T-helper 1 cell treated with Interleukin-12 subunit alpha and Interleukin-12 subunit beta and Interleukin-4 antibody, amounts not matched to agents 30 ng/mL and 1 ng/mL, for 36 hours (primary cell): ENCODE measurements at regions not wholly inside any gene's neighbourhood (a gene's known extent, or its start where the extent isn't known, plus 50 kb on each side); places are given as distances from the start of the nearest gene placed in this dataset.

Experiments
- intact Hi-C: fragments of 100-400 bp; cut with micrococcal nuclease; formaldehyde crosslinking; loops from one replicate; pipeline ENCODE4 v1.15.1; 2024

DNA sequence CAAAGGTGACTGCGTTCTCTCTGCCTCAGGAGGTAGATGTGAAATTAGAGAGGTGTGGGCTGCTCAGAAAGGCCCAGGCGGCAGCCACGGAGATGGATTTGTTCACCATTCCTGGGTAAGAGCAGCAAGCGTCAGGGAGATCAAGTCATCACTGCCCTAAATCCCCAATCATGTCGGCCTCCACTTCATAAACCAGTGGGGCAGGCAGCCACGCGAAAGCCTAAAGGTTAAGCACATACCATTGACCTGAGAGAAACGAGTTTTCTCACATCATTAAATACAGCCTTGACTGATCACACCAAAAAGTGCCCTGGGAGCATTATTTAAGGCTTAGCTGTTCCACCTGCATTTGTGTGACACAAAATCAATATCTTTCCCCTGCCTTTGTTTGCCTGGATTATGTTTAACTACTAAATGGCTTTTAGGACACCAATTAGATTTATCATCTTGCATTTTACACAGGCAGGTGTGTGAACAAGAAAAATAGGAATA is 50.7 kb upstream of the FOXB1 start:
- intact Hi-C loops, result no loop called here

DNA sequence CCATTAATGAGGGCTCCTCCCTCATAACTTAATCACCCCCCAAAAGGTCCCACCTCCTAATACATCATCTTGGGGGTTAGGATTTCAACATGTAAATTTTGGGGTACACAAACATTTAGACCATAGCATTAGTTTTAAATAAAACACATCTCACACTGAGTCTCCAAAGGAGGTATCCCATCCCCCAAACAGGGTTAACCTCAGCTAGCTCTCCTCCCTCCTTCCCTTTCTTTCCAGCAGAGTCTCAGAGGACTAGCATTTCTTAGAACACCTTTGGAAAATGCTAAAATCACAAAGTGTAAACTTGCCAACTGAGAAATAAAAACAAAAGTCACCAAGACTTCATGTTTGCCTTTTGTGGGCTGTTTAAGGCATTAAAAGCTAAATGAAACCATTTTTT is 51.2 kb upstream of the FOXB1 start:
- intact Hi-C loops, result no loop called here

DNA sequence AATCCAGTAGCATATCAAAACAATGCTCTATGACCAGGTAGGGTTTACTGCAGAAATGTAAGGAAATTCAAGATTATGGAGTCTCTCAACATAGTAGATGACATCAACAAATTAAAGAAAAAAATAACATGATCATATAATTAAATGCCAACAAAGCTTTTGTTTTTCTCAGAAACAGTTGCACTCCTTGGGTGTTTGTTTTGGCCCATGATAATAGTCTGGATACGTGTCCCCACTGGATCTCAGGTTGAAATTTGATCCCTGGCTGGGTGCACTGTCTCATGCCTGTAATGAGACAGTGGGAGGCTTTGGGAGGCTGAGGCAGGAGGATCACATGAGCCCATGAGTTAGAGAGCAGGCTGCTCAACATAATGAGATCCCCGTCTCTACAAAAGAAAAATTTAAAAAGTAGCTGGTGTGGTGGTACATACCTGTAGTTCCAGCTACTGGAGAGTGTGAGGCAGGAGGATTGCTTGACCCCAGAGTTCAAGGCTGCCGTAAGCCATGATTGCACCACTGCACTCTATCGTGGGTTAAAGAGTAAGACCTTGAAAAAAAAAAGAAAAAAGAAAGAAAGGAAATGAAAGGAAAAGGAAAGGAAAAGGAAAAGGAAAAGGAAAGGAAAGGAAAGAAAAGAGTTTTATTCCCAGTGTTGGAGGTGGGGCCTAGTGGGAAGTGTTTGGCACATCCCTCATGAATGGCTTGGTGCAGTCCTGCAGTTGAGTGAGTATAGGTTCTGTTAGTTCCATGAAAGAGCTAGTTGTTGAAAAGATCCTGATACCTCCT is 53.3 kb upstream of the FOXB1 start:
- intact Hi-C loops, result no loop called here

DNA sequence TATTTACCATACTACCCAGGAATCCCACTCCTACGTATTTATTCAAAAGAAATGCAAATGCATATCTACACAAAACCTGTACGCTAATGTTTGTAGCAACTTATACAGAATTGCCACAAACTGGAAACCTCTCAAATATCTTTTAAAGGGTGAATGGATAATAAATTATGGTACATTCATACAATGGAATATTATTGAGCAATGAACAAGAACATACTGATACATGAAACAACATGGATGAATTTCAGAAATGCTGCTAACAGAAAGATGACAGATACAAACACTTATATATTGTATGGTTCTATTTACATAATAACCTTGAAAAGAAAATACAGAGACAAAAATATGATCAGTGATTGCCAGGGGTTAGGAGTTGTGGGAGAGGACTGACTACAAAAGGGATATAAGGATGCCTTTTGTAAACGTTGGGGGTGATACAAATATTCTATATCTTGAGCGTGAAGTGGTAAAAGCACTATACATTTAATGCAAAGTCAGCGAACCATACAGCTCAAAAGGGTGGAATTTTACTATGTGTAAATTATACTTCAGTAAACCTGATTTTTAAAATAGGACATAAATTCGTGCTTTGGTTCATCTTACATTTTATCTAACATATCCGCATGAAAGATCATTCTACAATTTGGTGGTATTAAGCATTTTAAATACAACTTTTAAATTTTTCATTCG is 55.0 kb upstream of the FOXB1 start:
- intact Hi-C loops, result no loop called here

DNA sequence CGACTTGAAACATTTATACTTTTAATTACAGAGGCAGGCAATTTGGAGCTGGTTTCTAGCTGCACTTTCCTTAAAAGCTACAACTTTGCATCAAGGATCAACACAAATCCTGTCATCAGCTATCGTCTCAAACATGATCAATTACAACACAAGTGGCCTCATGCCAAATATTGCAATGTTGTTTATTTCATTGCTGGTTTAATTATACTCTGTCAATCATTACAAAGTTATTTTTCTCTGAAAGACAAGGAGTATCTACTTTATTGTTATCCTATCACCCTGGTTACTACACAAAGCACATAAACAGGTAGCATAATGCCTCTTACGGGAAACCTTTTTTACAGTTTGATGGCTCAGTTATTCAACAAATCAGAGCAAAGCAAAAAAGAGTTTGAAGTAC is 58.0 kb upstream of the FOXB1 start:
- intact Hi-C loops, result no loop called here

DNA sequence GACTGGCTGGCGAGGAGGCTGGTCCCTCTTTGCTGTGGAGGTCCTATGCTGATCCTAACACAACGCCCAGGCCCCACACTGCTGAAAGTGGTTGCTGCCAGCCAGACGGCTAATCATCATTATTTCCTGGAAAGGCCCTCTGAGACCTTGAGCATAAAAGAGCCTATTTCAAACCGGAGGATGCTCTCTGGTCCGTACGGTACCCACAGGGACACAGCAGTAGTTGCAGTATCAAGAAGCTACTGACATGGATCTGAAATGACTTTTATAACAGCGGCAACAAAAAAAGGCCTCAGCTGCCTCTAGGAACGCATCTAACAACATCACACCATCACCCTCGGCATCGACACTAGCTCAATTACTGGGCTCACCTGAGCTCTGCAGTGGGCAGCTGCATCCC is 59.1 kb upstream of the FOXB1 start:
- intact Hi-C loops, result no loop called here

DNA sequence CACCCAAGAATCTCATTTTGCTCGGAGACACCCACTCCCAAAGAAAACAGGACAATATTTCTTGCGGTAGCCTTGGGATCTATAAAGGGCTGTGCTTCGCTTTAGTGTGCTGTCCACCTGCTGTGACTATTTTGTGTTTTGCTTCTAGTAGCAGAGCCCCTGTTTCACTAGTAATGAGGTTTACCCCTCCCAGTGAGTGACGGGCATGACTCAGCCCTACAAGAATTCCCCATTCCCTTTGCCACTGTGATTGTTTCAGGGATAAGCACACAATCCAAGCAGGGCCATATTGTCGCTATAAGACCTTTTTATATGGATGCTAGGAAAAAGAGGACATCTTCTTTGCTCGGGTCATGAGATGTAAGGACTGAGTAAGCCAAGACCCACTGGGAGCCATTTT is 62.5 kb upstream of the FOXB1 start:
- intact Hi-C loops, result no loop called here

DNA sequence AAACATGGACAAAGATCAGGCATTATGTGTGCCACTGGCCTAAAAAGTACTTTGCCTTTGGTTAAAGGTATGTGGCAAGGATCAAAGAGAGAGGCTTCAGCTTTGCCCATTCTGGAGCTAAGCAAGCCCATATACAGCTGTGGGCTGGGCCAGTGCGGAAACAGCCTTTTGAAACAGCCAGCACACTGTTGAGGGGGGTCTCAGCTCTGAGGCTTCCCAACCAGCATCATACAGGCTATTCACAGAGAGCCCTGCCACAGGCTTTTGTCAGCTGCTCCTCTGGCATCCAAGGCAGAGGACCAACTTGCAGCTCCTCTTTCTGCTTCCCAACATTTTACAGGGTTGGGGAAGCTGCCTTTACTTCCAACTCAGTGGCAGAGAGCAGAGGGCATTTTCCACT is 63.2 kb upstream of the FOXB1 start:
- intact Hi-C loops, result no loop called here

DNA sequence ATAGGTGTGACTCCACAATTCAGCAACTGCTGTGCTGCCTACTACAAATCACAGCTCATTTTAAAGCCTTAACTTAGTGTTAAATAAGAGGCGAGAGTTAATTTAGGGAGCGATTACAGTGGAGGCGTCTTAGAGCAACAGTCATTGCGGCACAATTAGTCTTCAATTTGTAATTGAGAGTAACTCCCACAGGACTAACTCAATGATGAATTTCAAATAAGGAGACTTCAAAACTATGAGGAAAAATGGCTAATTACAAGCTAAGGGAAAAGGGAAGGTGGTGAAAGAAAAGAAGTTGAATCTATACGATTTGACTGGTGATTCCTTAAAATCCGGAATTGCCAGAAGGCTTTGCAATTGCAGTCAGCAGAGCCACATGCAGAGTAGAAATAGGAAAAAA is 63.7 kb upstream of the FOXB1 start:
- intact Hi-C loops, result no loop called here

DNA sequence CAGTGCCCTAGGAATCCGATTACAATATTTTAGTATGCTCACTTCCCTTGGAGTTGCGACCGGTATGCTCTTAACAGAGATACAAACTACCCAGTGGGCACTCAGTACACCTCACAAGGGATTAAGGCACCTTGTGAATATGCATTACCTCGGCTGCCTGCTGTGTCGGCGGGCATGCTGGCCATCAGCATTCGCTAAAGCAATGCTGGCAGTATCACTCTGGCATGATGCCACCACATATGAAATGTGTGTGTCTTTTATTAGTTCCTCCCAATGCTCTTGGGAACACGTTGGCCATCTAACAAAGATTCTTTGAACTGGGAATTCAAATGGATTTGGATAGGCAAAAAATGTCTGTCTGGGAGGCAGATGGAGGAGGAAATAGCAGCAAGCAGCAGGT is 67.4 kb upstream of the FOXB1 start:
- intact Hi-C loops, result no loop called here

DNA sequence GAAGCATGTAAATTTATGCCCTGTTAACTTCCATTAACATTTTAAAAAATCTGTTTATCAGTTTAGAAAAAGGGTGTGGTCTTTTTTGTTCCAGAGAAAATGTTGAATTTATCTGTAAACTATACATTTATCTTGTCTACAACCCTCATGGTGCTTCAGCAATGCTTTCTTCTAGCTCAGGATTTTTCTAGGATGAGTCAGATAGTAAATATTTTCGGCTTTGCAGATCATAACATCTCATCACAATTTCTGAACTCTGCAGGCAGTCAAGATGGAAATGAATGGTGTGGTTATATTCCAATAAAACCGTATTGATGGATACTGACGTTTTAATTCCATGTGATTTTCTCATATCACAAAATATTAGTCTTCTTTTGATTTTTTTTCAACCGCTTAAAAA is 70.5 kb upstream of the FOXB1 start:
- intact Hi-C loops, result no loop called here

DNA sequence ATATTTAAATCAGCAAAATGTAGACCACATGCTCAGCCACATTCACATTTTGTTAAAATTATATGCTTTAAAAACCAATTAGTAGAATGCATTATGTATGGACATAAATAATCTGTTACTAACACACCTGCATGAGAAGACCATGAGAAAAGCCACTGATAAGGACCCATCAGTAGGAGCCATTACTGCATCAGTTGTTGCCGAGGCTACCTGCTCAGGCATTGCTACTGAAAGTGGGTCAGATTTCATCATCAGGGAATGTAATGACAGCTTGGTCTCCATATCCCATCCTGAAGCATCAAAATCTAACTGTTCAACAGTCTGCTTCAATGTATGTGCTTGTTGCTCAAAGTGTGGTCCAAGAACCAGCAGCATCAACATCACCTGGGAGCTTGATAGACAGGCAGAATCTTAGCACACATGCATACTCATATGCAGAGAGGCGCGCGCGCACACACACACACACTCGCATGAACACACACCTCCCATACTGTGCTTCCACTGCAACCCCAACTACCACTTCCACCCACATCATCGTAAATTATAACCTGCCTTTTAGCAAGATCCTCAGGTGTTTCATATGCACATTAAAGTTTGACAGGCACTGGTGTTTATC is 72.4 kb upstream of the FOXB1 start:
- intact Hi-C loops, result no loop called here

DNA sequence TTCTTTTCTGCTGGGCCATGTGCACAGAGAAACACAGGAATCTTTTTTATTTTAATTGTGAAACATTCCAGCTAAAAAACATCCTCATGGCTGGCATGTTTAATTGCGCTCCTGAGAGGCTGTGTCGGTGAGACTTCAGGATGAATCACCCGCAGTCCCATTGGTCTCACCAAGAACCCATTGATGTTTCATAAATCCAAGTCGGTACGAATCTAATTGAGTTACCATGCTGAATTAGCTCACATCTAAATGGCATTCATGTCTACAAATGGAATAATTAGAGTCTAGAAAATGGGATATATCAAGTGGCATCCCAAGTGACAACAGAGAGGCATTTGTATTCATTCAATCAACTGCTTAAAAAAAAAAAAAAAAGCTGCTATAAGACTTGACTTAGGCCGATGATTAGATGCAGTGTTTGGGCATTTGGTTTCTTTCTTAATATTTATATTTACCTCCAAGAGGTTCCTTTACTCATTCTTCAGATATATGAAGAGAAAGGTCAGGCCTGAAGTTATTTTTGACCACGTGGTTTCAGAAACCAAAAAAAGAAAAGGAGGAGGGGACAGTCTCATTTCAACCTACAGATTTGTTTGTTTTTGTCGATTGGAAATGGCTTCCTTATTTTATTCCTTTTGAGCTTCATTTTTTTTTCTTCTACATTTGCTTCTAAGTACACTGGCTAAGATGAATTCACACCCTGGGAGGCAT is 79.1 kb upstream of the FOXB1 start:
- intact Hi-C loops, result no loop called here

DNA sequence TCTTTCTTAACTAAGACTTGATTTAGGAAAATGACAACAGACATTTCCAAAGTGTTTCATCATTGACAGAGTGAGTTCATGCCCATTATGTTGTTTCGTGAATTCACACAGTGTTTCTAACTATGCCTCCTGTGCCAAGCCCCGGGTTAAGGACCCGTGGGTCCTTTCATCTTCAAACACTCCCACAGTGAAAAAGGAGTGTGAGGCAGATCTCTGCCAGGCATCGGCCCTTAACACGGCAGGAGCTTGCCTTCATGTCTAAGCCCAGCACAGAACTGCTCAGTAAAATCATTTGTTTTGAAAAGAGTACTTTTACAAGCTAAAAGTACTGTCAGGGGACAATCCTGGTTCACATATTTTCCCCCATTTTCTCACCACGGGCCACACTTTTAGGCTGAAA is 80.0 kb upstream of the FOXB1 start:
- intact Hi-C loops, result no loop called here

DNA sequence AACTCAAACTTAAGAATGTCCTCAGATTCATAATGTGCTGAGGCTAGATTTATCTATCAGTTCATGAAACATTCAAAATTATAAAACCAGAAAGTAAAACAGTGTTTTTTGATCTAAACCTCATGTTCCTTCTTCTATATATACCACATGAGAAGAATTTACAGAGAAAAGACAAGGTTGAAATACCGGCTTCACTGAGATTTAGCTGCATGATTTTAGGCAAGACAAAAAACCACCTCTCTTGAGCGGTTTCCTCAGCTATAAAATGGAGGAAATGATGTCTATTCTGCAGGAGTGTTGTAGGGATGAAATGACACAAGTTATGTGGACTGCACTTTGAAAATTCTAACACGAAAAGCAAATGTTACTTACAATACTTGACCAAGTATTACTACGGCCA is 80.6 kb upstream of the FOXB1 start:
- intact Hi-C loops, result no loop called here

DNA sequence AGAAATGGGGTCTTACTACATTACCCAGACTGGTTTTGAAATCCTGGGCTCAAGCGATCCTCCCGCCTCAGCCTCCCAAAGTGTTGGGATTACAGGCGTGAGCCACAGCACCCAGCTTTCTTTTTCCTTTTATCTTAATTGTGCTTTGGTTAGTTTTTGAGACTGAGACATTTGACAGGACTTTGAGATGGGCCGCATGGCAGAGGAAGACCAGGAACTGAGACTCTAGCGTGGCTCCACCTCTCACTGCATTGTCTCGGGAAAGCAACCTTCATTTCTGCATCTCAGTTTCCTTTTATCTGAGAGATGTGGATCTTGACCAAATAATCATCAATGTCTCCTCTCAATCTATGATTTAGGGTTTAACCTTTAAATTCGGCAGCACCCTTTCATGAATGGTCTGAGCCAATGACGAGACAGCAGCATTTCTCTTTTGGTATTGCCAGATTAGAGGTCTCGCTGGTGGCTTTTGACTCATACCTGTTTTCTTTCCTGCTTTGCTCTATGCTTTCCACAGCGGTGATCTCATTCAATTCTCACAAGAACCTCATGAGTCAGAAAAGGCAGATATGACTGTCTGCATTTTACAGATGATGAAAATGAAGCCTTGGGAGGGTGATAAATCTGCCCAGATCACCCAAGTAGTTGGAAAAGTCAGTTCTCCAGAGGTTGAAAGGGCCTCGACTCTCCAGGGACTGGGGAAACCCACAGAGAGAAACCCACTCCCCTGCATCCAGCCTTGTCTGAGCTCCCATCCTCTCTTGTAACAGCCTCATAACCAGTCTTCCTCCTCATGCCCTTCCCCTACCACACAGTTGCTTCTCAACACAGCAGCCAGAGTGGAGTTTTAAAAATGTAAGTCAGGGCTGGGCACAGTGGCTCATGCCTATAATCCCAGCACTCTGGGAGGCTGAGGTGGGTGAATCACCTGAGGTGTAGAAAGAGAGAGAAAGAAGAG is 84.8 kb upstream of the FOXB1 start:
- intact Hi-C loops, result loop anchor here (1.0 to 10.0 kb wide), 14 partner anchors 57 to 673 kb away; partner anchors contain the start of genes BNIP2 and ICE2

DNA sequence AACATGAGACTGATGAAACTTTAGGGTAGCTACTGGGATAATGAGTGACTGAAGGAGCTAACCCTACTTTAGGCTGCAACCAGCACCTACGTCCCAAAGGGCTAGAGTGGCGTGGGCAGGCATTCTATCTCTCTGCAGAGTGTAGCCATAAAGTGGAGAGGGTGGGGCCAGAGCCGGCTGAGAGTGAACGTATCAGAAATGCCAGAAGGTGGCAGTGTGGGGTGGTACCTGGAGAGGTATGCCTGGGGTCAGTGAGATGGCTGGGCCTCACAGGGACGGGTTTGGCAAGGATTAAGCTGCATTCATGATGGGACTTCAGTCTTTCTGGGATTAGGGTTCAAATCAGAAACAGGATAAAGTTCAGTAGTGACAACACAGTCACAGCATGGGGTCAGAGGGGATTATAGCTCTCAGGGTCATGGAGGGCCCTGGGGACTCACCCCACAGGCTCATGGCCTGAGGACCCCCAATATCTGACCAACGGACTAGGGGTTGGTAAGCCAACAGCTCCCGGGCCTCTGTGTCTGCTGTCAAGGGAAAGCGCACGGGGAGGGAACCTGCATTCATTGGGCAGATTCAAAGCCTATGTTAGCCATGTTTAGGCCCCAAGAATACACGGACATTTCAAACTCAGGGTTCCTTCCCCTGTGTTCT is 86.5 kb upstream of the FOXB1 start:
- intact Hi-C loops, result loop anchor here (1.0 to 10.0 kb wide), 8 partner anchors 128 to 675 kb away; partner anchors contain the start of gene ICE2

DNA sequence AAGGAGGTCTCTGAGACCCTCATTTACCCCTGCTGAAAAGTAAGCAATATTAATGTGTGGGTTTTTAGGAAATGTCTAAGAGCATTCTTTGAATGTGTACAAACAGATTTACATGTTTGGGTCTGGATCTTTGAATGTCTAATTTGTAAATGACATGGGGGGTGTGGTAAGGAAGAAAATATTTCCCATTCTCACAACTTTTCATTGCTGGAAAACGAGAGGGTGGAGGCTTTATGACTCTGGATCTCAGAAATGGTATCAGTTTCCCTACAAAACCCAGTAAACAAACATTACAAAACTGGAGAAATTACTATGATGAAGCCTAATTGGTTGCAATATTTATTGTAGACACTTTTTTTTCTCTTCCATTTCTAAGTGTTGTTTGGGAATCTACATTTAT is 98.1 kb upstream of the FOXB1 start:
- intact Hi-C loops, result no loop called here

DNA sequence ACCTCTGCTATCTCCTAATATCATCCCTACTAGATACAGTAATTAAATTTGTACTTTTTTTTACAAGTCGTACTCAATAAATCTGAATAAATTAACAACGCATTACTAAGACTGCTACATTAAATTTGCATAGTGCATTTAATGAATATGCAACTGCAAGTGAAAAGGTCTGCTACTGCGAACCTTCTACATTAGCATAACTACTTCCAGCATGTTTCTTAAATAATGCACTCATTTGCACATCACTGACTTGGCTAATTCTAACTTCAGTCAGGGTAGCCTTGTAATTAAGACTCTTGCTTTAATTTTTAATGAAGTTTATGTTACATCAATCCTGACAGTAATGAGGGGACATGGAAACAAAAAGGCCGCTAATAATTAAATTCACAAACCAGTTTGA is 98.9 kb upstream of the FOXB1 start:
- intact Hi-C loops, result no loop called here
